ENCODE measurements at regions not wholly inside any gene's neighbourhood (a gene's known extent, or its start where the extent isn't known, plus 50 kb on each side); places are given as distances from the start of the nearest gene placed in this dataset.

GRCh38 chr6:125640441-125641150 lies 108.8 kb upstream of the HEY2 start:
- TF ChIP-seq, protein P1, sequence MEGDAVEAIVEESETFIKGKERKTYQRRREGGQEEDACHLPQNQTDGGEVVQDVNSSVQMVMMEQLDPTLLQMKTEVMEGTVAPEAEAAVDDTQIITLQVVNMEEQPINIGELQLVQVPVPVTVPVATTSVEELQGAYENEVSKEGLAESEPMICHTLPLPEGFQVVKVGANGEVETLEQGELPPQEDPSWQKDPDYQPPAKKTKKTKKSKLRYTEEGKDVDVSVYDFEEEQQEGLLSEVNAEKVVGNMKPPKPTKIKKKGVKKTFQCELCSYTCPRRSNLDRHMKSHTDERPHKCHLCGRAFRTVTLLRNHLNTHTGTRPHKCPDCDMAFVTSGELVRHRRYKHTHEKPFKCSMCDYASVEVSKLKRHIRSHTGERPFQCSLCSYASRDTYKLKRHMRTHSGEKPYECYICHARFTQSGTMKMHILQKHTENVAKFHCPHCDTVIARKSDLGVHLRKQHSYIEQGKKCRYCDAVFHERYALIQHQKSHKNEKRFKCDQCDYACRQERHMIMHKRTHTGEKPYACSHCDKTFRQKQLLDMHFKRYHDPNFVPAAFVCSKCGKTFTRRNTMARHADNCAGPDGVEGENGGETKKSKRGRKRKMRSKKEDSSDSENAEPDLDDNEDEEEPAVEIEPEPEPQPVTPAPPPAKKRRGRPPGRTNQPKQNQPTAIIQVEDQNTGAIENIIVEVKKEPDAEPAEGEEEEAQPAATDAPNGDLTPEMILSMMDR (conservative IDR thresholded peaks at IDR 0.05), result no peak
- no peak for TF ChIP-seq ZFX (IDR thresholded peaks at IDR 0.05)

Measured in C4-2B (cell line).